ENCODE measurements at regions not wholly inside any gene's neighbourhood (a gene's known extent, or its start where the extent isn't known, plus 50 kb on each side); places are given as distances from the start of the nearest gene placed in this dataset.

DNA sequence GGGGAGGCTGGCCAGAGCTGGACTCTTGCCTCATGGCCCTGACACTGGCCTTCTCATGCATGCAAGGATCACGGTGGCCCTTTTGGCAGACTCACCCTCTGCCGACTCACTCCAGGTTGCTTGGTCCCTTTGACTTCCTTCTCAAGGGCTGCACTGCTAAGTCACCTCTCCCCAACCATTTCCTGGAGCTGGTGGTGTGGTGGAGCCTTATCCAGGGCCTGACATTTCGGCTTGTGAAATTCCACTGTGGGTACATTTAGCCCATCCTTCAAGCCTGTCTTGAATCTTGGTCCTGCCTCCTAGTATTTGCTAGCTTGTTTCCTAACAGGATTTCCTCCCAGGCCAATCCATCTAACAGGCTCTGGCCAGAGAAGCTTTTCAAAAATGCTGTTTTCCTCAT, 52.6 kb upstream of the JUN start:
- TF ChIP-seq, protein P1, sequence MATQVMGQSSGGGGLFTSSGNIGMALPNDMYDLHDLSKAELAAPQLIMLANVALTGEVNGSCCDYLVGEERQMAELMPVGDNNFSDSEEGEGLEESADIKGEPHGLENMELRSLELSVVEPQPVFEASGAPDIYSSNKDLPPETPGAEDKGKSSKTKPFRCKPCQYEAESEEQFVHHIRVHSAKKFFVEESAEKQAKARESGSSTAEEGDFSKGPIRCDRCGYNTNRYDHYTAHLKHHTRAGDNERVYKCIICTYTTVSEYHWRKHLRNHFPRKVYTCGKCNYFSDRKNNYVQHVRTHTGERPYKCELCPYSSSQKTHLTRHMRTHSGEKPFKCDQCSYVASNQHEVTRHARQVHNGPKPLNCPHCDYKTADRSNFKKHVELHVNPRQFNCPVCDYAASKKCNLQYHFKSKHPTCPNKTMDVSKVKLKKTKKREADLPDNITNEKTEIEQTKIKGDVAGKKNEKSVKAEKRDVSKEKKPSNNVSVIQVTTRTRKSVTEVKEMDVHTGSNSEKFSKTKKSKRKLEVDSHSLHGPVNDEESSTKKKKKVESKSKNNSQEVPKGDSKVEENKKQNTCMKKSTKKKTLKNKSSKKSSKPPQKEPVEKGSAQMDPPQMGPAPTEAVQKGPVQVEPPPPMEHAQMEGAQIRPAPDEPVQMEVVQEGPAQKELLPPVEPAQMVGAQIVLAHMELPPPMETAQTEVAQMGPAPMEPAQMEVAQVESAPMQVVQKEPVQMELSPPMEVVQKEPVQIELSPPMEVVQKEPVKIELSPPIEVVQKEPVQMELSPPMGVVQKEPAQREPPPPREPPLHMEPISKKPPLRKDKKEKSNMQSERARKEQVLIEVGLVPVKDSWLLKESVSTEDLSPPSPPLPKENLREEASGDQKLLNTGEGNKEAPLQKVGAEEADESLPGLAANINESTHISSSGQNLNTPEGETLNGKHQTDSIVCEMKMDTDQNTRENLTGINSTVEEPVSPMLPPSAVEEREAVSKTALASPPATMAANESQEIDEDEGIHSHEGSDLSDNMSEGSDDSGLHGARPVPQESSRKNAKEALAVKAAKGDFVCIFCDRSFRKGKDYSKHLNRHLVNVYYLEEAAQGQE (IDR thresholded peaks at IDR 0.05; ENCODE audit: borderline replicate concordance): no peak
- TF ChIP-seq SMC3 (conservative IDR thresholded peaks at IDR 0.05; ENCODE audit: poor library complexity) (no peak), RAD21 (conservative IDR thresholded peaks at IDR 0.05) (no peak)
- TF ChIP-seq, protein P2, sequence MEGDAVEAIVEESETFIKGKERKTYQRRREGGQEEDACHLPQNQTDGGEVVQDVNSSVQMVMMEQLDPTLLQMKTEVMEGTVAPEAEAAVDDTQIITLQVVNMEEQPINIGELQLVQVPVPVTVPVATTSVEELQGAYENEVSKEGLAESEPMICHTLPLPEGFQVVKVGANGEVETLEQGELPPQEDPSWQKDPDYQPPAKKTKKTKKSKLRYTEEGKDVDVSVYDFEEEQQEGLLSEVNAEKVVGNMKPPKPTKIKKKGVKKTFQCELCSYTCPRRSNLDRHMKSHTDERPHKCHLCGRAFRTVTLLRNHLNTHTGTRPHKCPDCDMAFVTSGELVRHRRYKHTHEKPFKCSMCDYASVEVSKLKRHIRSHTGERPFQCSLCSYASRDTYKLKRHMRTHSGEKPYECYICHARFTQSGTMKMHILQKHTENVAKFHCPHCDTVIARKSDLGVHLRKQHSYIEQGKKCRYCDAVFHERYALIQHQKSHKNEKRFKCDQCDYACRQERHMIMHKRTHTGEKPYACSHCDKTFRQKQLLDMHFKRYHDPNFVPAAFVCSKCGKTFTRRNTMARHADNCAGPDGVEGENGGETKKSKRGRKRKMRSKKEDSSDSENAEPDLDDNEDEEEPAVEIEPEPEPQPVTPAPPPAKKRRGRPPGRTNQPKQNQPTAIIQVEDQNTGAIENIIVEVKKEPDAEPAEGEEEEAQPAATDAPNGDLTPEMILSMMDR (IDR thresholded peaks at IDR 0.05; ENCODE audit: poor library complexity, severe bottlenecking): no peak
- H3K27me3 ChIP-seq (ENCODE audit: insufficient read depth, low read depth, low read length): no peaks in the 10 kb centered on the region
- no peaks in the 10 kb centered on the region for H3K9me3 ChIP-seq (ENCODE audit: low read length)
- no peak overlapping the region for H3K9ac ChIP-seq (ENCODE audit: low read length)
- H3K4me3 ChIP-seq (ENCODE audit: low read length): no peak overlapping the region
- H3K4me2 ChIP-seq (ENCODE audit: low read length): no peak overlapping the region
- H3K27ac ChIP-seq (ENCODE audit: low read length): no peak overlapping the region
- H2AFZ ChIP-seq (ENCODE audit: low read depth, low read length): no peak overlapping the region
- no peaks in the 10 kb centered on the region for H3K79me2 ChIP-seq (replicated peaks; ENCODE audit: insufficient read depth, low read length)
- H4K20me1 ChIP-seq (ENCODE audit: insufficient read depth): no peaks in the 10 kb centered on the region
- no peaks in the 10 kb centered on the region for H3F3A ChIP-seq (ENCODE audit: insufficient read depth, low read length, poor library complexity, severe bottlenecking)
- H3K9me2 ChIP-seq (ENCODE audit: insufficient read depth, low read length): no peaks in the 10 kb centered on the region
- H3K36me3 ChIP-seq (ENCODE audit: insufficient read depth, low read length): no peaks in the 10 kb centered on the region

DNA sequence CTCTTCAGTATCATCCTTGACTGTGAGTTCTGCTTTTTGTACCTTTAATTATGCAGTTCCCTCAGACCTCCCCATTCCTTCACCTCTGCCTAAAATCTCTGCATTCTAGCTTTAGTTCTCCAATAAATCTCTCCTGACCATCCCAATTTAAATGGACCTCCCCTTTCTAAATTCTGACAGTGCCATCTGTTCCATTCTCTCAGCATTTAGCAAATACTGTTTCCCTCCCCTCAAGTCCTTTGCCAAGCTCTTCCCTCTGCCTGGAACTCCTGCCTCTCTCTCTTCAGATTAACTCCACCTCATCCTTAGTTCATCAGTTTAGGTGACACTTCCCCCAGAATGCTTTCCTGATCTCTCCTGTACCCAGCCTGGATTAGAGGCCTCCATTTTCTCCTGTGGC, 54.0 kb upstream of the JUN start:
- H3K9me2 ChIP-seq (ENCODE audit: insufficient read depth, low read length): no peaks in the 10 kb centered on the region
- no peak overlapping the region for H3K9ac ChIP-seq (ENCODE audit: low read length)
- no peaks in the 10 kb centered on the region for H3K79me2 ChIP-seq (replicated peaks; ENCODE audit: insufficient read depth, low read length)
- no peaks in the 10 kb centered on the region for H3K27me3 ChIP-seq (ENCODE audit: insufficient read depth, low read depth, low read length)
- no peaks in the 10 kb centered on the region for H3F3A ChIP-seq (ENCODE audit: insufficient read depth, low read length, poor library complexity, severe bottlenecking)
- TF ChIP-seq POLR2AphosphoS5 (IDR thresholded peaks at IDR 0.05): no peak
- no peak for TF ChIP-seq TAF1 (IDR thresholded peaks at IDR 0.05; ENCODE audit: low read depth)
- no peak for TF ChIP-seq EZH2 (IDR thresholded peaks at IDR 0.05; ENCODE audit: borderline replicate concordance, insufficient read depth, low read length, poor library complexity, severe bottlenecking)
- no peak for TF ChIP-seq RAD21 (conservative IDR thresholded peaks at IDR 0.05)
- TF ChIP-seq, protein P2 (IDR thresholded peaks at IDR 0.05; ENCODE audit: poor library complexity, severe bottlenecking): no peak
- TF ChIP-seq SMC3 (conservative IDR thresholded peaks at IDR 0.05; ENCODE audit: poor library complexity): no peak
- TF ChIP-seq, protein P1 (IDR thresholded peaks at IDR 0.05; ENCODE audit: borderline replicate concordance): no peak
- no peak for TF ChIP-seq EP300 (conservative IDR thresholded peaks at IDR 0.05; ENCODE audit: poor library complexity, severe bottlenecking)
- no peak for TF ChIP-seq MXI1 (conservative IDR thresholded peaks at IDR 0.05; ENCODE audit: poor library complexity, severe bottlenecking)
- H4K20me1 ChIP-seq (ENCODE audit: insufficient read depth): no peaks in the 10 kb centered on the region
- H3K9me3 ChIP-seq (ENCODE audit: low read length): no peaks in the 10 kb centered on the region
- H2AFZ ChIP-seq (ENCODE audit: low read depth, low read length): no peak overlapping the region
- H3K27ac ChIP-seq (ENCODE audit: low read length): no peak overlapping the region
- no peak overlapping the region for H3K4me2 ChIP-seq (ENCODE audit: low read length)
- H3K4me3 ChIP-seq (ENCODE audit: low read length): no peak overlapping the region
- H3K36me3 ChIP-seq (ENCODE audit: insufficient read depth, low read length): no peaks in the 10 kb centered on the region
